Right atrium auricular region (tissue), 2 donors: ENCODE measurements at regions not wholly inside any gene's neighbourhood (a gene's known extent, or its start where the extent isn't known, plus 50 kb on each side); places are given as distances from the start of the nearest gene placed in this dataset.

Experiments used
- DNase-seq: peaks from one replicate; pipeline ENCODE4 v3.0.0-alpha.2; 2019; ENCODE audit warnings: low spot score
- H3K27ac ChIP-seq, 2 donors: fragments of 200-600 bp; sonication (generic); 1 replicate in 1 of 2; 2 replicates in 1 of 2; pipeline ENCODE4 v1.5.1; 2016 to 2019
- H3K27me3 ChIP-seq, 2 donors: fragments of 200-600 bp; sonication (generic); one replicate each; pipeline versions ENCODE4 v1.5.1 to v1.6.0; 2017 to 2019
- H3K36me3 ChIP-seq: fragments of 200-600 bp; sonication (generic); one replicate; pipeline ENCODE4 v1.5.1; 2016
- H3K4me1 ChIP-seq, 2 donors: fragments of 200-600 bp; sonication (generic); one replicate each; pipeline versions ENCODE4 v1.5.1 to v1.6.0; 2017 to 2019
- H3K4me3 ChIP-seq, 2 donors: fragments of 200-600 bp; sonication (generic); 1 replicate in 1 of 2; 2 replicates in 1 of 2; pipeline ENCODE4 v1.5.1; 2017 to 2019; ENCODE audit warnings: mild to moderate bottlenecking in 1 of 2, moderate library complexity in 1 of 2
- H3K9me3 ChIP-seq, 2 donors: fragments of 200-600 bp; sonication (generic); one replicate each; pipeline ENCODE4 v1.5.1; 2019
- TF ChIP-seq, protein P1 (sequence below), 2 donors: fragments of 200-600 bp; sonication (generic); IDR thresholded peaks; one replicate each; pipeline ENCODE4 v1.5.1; 2019; ENCODE audit warnings: antibody characterized with exemption in 2 of 2

DNA sequence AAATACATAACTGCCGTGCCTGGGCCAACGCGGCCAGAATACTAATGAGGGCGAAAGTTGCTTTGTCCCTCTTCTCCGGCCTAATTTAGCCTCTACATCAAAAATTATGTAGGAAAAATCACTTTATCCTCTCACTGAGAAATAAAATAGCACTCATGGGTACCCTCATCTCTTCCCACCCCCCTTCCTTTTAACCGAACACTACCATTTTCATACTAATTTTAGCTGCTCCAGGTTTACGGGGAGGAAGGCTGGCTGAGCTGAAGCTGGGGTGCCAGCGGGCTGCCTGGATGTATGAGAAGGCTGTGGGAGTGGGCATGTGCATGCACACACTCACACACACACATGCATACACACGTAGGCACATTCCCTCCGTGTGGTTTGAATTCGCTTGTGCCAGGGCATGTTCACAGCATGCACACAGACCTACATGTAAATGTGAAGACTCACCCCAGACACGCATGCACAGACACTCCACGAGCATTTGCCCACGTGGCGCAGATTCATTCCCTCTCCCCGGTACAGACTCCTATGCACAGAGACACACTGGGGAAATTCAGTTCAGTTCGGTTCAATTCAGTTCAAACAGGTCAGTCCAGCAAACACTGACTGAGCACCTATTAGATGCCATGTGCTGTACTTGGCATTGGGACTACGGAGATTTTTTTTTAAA lies 145.1 kb downstream of the MRM1 start:
- H3K4me3 ChIP-seq: no peak overlapping the region
- TF ChIP-seq, protein P1, sequence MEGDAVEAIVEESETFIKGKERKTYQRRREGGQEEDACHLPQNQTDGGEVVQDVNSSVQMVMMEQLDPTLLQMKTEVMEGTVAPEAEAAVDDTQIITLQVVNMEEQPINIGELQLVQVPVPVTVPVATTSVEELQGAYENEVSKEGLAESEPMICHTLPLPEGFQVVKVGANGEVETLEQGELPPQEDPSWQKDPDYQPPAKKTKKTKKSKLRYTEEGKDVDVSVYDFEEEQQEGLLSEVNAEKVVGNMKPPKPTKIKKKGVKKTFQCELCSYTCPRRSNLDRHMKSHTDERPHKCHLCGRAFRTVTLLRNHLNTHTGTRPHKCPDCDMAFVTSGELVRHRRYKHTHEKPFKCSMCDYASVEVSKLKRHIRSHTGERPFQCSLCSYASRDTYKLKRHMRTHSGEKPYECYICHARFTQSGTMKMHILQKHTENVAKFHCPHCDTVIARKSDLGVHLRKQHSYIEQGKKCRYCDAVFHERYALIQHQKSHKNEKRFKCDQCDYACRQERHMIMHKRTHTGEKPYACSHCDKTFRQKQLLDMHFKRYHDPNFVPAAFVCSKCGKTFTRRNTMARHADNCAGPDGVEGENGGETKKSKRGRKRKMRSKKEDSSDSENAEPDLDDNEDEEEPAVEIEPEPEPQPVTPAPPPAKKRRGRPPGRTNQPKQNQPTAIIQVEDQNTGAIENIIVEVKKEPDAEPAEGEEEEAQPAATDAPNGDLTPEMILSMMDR (IDR thresholded peaks at IDR 0.05): no peak
- no peaks in the 10 kb centered on the region for H3K36me3 ChIP-seq
- H3K4me1 ChIP-seq: no peaks in the 10 kb centered on the region
- no peaks in the 10 kb centered on the region for H3K27me3 ChIP-seq
- H3K9me3 ChIP-seq: no peaks in the 10 kb centered on the region
- H3K27ac ChIP-seq: no peak overlapping the region
- DNase-seq: no peak

- Histone ChIP-seq H3K9me3 (no peaks in the 10 kb centered on the region), H3K4me1 (no peaks in the 10 kb centered on the region), H3K4me3 (no peak overlapping the region), H3K36me3 (no peaks in the 10 kb centered on the region), H3K27me3 (no peaks in the 10 kb centered on the region), H3K27ac (no peak overlapping the region)
- TF ChIP-seq, protein P1 (IDR thresholded peaks at IDR 0.05): no peak
- no peak for DNase-seq
These were observed 146.5 kb downstream of the MRM1 start for GRCh38 chr17:36747861-36748260.

- Histone ChIP-seq H3K4me3 (no peak overlapping the region), H3K27ac (no peak overlapping the region), H3K9me3 (no peaks in the 10 kb centered on the region), H3K4me1 (no peaks in the 10 kb centered on the region), H3K27me3 (no peaks in the 10 kb centered on the region), H3K36me3 (no peaks in the 10 kb centered on the region)
- TF ChIP-seq, protein P1 (IDR thresholded peaks at IDR 0.05): no peak
- DNase-seq: no peak
These were observed 146.9 kb downstream of the MRM1 start for GRCh38 chr17:36748272-36748671.

DNA sequence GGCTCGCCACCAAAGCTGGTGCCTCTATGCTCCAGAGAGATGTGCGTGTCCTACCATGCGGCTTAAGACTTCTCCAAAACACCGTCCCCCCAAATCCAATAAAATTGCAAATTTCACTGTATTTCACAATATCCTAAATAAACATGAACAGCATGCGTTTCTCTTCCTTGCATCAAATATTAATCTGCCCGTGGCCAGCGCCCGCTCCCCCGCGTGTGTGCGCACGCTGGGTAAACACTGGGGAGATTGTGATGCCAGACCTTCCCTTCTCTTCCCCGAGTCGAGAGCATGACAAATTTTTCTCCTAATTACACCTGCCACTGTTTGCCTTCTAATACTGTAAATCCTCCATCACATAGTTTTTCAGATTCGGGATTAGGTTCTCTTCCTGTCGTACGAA lies 148.1 kb downstream of the MRM1 start:
- H3K36me3 ChIP-seq: no peaks in the 10 kb centered on the region
- DNase-seq: no peak
- no peaks in the 10 kb centered on the region for H3K27me3 ChIP-seq
- H3K4me3 ChIP-seq: no peak overlapping the region
- H3K4me1 ChIP-seq: no peaks in the 10 kb centered on the region
- H3K27ac ChIP-seq: no peak overlapping the region
- TF ChIP-seq, protein P1 (IDR thresholded peaks at IDR 0.05): no peak
- H3K9me3 ChIP-seq: no peaks in the 10 kb centered on the region

DNA sequence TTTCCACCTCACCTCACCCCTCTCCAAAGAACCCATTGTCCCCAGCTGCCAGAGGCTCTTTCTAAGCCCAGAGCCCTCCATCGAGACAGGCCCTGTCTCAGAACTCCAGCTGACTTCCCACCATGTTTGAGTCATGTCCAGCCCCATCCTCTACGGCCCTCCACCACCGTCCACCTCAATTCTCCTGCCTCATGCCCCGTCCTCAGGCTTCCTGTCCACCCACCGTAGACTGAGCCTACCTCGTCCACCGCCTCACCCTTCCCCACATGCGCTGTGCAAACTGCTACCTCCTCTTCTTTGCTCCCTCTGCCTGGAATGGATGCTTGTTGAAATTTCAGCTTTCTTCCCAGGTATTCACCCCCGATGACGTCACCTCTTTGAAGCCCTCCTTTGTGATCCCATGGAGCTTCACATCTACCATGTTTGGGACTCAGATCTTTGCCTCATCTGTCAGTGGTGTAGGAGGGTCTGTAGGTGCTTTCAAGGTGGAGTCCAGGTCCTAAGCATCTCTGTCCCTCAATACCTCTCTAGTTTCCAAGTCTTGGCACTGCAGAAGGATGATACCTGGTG lies 149.0 kb downstream of the MRM1 start:
- TF ChIP-seq, protein P1 (IDR thresholded peaks at IDR 0.05): no peak
- Histone ChIP-seq H3K36me3 (no peaks in the 10 kb centered on the region), H3K9me3 (no peaks in the 10 kb centered on the region), H3K27ac (no peak overlapping the region), H3K4me1 (no peaks in the 10 kb centered on the region), H3K4me3 (no peak overlapping the region), H3K27me3 (no peaks in the 10 kb centered on the region)
- no peak for DNase-seq
